NCI-H748 (cell line): ENCODE measurements at regions not wholly inside any gene's neighbourhood (a gene's known extent, or its start where the extent isn't known, plus 50 kb on each side); places are given as distances from the start of the nearest gene placed in this dataset.

ENCODE experiments used
- DNase-seq: peaks from one replicate; lab custom pipeline; 2025; ENCODE audit not compliant: unreplicated experiment; lab: John Stamatoyannopoulos, UW

DNA sequence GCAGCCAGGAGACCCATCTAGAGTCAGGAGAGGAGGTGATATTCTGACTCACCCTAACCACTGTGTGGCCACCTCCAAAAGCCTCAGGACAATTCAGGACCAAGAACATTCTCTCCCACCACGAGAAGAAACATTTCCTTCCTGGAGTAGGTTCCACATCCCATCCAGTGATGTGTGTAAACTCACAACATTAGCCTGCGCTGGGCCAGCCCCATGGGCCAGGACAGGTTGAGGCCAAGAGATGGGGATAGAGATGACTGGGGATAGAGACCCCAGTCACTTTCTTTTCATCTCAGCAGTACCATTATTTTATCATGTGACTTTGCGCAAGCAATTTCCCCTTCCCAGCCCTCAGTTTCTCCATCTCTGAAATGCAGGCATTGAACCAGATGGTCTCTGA, 126.6 kb upstream of the PTPRT start:
- DNase-seq: no peak

DNA sequence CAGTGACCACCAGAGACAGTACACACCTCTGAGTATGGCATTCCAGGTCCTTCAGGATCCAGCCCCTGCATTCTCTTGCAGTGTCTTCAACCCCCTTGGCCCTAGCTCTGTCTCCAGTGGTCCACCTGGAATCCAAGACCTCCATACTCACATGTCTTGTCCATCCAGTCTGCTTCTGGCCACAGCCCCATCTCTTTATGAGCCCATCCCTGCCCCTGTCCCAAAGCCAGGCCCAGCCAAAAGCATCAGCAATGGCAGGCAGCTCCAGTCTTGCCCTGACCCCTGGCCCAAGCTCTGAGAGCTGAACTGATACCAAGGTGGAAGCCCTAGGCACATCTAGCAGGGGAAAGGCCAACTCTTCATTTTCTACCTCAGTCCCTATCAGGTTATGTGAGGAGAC, 119.6 kb upstream of the PTPRT start:
- no peak for DNase-seq

DNA sequence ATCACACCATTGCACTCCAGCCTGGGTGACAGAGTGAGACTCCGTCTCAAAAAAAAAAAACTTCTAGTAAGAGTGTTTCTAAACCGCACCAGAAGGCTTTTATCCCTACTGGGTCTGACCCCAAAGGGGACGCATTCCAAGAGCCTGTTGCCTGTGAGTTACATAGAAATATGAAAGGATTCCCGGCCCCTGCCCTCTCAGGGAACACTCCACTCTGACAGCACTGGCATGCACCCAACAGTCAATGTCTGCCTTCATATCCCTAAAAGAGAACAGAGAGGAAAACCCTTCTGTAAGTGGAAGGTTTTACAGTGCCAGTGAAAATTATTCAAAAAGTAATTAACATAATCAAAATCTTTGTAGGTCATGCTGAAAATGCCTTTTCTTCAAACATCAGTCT, 117.1 kb upstream of the PTPRT start:
- DNase-seq: no peak

DNA sequence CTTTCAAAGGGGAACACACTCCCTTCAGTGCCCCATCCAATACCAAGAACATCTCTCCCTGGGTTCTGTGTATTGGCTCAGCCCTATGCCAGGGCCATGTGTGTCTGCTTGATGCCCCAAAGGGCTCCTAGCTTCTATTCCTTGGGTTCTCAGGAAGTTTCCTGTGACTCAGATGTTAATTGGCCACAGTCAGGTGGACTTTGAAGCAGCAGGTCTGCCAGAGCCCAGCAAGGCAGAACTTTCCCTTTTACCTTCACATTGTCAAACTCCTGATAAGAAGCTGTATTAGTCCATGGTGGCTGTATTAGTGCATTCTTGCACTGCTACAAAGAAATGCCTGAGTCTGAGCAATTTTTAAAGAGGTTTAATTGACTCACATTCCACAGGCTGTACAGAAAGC, 116.0 kb upstream of the PTPRT start:
- no peak for DNase-seq

DNA sequence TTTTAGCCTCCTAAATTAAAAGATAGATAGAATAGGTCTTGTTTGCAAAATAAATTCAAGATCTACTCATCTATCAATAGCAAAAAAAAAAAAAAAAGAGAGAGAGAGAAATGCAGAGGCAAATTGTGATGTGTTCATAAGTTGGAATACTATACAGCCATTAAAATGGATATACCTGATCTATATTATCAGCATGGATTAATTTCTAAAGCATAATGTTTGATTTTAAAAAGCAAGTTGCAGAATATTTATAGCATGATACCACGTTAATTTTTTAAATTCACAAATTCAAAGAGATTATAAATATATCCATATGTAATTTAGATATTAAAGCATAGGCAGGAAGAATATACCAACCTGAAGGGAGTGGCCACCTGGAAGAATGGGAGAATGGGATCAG, 114.9 kb upstream of the PTPRT start:
- no peak for DNase-seq

DNA sequence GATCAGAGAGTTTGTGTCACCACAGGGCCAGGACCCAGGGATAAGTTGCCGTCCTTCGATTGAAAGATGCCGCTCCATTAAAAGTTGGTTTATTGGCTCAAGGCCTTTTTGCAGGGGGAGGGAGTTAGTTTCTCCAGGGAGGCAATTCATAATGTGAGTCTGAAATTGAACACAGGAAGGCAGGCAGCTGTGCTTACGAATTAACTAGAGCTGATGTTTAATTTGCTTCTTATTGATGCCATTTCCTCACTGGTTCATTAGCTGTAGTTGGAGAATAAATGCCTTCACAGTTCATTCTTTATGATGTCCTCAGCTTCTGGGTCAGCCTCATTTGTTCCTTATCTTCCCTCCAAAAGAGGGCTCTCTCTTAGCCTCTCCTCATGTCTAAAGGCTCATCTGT, 113.2 kb upstream of the PTPRT start:
- no peak for DNase-seq

DNA sequence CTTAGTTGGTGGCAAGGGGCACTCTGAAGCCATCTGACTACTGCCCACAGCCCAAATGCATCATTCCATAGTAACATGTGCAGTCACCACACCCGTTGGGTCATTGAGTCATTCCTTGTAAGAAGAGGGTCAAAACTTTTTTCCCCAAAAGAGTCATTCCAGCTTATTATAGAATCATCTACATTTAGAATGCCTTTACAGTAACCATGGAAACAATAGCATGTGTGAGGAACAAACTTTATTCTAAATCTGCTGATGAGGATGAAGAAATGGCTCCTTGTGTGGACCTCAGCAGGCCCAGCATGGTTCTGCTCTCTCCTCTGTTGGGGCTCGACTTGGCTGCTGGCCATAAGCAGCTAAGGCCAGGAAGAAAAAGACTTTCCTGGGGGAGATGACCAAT, 111.2 kb upstream of the PTPRT start:
- no peak for DNase-seq

DNA sequence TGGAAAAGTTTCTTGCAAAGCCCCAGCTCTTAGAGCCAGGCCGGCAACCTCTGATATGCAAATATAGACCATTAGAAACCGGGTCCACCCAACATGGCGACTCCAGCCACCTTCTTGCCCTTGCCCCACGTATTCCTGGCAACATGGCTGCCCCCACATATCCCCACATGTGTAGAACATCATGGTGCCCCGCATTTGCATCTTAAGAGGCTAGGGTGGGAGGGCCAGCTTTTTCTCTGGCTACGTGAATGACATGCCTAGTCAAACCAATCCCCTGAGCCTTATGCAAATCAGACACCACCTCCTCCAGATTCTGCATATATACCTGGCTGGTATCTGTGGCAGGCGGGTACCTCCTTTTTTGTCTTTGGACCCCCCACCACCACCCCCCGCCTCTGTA, 106.1 kb upstream of the PTPRT start:
- no peak for DNase-seq

DNA sequence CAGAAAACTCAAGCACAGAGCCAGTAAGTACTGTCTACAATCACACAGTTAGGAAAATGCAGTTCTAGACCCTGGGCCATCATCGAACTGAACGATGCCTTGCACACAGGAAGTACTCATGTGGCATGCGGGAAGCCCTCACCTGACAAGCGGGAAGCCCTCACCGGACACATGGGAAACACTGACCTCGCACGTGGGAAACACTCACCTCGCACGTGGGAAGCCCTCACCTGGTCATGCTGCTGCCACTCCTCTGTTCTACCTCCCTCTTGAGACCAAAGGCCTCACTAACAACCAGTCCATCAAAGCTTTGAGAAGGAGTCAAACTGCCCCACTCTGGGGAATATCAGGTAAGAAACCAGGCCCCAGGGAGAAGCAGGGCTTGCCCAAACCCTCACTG, 105.6 kb upstream of the PTPRT start:
- DNase-seq: no peak

DNA sequence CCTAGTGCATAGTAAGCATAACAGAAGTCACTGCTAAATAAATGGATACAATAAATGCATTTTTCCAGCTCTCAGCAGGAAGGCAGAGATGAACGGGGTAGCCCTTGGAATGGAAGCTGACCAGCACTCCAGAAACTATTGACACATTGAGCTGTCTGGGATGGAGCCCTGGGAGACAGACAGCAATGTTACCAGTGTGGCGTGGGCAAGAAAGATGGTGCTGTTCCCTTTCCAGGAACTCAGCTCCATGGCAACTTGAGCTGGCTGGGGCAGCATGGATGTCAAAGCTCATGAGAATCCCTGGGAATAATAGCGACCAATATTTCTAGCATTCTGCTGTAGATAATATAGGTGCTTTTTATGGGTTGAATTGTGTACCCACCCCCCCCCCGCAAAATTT, 104.3 kb upstream of the PTPRT start:
- no peak for DNase-seq

DNA sequence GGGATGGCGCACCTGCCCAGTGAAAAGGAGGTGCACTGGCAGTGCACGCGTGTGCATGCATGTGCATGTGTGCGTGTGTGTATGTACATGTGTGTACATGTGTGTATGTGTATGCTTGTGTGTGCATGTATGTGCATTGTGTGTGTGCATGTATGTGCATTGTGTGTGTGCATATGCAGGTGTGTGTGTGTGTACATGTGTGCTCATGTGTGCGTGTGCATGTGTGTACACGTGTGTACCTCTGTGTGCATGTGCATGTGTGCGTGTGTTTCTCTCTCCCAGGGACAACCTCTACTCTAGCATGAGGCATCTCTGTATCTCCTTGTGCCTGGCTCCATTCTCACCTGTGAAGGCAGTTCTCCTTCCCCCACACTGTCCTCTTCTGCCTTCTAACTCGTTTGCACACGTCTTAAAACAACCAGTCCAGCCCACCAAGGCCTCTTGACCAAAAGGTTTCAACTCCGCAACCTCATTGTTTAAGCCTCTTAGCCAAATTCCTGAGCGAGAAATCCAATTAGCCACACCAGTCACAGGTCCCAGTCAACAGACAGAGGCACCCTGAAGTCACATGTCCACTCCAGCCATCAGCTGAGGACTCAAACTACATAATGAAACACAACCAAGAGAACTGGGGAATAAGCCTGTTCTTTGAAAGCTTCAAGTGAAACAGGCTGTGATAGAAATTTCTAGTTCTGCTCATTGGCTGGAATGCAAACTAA, 103.5 kb upstream of the PTPRT start:
- DNase-seq: no peak

DNA sequence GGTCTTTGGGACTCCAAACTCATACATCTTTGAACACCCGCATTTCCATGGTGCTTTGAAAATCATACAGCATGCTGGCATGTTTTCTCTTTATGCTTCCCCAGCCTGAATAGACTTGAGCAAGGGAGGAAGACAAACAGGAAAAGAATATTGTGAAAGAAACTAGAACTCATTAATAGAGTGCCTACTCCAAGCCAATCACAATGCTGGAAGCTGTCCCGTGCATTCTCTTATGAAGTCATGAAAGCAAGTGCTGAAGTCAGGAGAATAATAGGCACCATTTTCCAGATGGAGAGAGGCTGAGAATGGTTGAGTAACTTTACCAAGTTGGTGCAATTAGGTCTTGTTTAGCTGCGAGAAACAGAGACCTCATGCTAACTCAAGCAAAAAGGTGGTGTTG, 102.5 kb upstream of the PTPRT start:
- DNase-seq: no peak

DNA sequence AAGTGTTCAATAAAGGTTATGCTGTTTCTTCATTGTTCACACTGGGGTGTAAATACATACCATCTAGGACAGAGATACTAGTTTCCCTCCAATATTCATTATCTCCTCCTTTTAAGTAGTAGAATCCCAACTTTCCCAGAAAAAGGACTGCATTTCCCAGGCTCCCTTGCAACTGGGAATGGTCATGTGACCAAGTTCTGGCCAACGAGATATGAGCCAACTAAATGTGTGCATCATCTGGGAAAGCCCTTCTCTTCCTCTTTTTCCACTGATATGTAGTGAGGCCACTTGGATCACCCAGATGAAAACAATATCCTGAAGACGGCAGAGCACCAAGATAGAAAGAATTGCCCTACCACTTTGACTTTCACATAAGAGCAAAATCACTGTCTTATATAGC, 97.9 kb upstream of the PTPRT start:
- DNase-seq: no peak

DNA sequence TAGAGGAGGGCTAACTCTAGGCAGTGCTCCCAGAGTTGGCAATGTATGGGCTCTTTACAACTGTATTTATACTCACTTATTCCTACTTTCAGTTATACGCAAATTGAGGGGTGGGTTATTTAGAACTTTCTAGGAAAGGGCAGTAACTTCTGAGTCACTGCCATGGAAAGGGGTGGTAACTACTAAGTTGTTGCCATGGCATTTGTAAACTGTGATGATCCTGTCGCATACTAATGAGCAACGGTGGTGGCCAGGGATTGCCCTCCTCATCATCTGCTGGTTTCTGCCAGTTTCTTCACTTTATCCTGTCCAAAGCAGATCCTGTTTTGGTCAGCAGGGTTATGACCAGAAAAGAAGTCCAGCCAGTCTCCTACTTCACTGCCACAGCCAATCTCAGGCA, 95.5 kb upstream of the PTPRT start:
- no peak for DNase-seq

DNA sequence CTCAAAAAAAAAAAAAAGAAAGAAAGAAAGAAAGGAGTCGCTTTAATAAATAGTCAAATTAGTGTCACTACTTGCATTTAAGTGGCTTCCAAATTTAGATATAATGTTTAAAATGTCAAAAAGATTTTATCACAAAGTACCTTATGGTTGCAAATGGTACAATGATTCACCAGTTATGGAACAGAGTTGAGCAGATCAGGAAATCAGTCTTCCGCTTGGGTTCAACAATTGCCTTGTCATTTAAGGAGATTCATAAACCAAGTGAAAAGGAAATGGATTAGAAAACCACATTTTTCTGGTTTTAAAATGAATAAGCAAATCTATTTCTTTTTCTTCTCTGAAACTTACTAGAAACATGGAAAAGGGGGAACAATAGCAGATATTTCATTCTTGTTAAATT, 94.8 kb upstream of the PTPRT start:
- DNase-seq: no peak

DNA sequence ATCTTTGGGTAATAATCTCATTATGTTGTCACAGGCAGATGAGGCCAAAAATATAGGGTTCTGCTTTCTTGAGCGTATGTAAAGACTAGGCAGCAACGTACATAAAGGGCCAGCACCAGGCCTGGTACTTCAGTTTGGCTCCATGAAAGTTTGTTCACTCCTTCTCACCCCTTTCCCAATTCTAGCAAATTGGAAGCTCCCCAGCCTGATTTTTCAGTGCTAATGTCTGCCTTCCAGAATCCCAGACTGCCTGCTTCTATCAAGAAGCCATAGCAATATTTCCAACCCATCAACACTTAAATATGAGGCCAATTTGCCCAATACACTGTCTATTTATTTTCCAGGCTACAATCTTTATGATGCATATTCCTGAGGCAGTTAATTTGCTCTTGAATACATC, 93.4 kb upstream of the PTPRT start:
- DNase-seq: no peak

DNA sequence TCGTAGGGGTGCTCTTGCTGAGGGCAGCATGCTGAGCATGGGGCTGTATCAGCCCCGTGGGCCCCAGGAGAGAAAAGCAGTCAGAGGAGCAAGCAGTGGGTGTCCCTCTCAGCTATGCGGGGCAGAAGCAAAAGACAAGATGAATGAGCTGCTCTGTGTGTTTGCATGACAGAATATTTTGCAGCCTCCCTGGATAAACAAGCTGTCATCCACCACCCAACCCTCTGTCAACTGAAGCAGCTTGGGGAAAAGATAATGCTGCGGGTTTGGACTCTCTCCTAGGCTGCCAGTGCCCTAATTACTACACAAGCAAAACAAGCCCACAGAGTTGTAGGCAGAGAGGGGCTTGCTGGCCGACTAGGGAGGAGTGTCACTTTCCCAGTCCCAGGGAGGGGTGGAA, 82.3 kb upstream of the PTPRT start:
- no peak for DNase-seq

DNA sequence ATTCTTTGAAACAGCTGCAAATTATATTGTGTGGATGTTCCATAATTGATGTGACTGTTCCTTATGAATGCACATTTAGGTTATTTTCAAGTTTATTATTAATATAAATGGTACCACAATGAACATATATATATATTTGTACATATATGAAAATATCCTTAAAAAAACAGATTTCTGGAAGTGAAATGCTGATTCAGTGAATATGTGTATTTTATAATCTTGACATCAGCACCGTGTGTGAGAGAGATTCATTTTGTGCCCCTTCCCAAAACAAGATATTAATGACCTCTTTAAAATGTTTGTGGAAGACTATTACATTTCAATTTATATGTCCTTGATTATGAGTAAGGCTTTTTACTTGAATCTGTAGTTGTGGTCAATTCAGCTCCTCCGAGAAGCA, 75.7 kb upstream of the PTPRT start:
- DNase-seq: no peak

DNA sequence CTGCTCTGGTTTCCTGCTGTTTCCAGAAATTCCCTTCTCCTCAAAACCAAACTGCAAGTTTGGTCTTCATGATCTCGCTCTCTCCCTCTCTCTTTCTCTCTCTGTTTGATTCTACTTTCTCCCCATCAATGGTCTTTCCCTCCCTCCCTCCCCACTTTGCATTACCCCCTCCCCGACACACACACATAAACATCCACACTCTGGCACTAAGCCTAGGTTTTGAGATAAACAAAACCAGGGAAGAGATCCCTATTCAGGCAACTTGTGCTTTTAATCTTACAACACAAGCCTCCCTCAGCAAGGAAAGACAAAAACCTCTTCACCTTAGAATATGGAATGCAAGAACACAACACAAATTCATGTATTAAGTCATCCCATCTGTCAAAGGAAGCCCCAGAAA, 73.5 kb upstream of the PTPRT start:
- no peak for DNase-seq

DNA sequence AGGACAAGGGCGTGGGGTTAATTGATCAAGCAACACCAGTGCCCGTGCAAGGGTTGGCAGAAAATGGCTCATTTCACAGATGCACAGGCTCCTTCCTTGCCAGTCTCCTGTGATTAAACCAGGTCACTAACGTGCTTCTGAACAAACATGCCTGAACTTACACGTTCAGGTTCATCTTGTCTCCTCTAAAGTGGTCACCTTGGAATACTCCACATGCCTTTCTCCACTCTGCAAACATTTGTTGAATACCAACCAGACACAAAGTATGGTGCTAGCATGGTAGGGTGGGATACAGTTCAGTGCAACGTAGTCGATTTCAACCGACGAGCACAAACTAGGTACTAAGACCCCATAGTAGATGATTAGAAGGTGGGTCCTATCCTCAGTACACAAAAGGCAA, 72.6 kb upstream of the PTPRT start:
- no peak for DNase-seq

DNA sequence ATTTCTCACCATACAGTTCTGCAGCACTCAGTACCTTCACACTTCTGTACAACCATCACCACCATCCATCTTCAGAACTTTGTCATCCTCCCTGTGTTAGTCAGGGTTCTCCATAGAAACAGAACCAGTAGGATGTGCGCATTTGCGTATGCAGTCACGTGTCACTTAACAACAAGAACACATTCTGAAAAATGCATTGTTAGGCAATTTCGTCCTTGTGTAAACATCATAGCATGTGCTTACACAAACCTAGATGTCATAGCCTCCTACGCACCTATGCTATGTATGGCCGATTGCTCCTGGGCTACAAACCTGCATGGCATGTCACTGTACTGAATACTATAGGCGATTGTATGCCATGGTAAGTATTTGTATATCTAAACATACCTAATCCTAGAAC, 66.2 kb upstream of the PTPRT start:
- peak; percentile 26 for DNase-seq

DNA sequence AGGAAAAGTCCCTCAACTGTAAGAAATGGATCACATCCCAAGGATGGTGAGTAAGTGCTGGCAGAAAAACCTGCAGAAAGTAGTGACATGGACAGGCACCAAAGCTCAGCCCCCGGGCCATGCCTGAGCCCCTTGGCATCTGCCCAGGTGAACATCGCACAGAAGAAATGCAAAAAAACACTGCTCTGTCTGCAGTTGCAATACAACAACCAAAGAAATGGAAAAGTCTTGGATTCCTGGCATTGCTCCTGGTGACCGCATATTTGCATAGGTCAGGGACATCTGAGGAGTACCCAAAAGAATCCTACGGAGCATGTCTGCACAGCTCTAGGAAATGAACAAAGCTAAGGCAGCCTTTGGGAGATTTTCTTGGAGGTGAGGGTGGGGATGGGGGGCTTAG, 63.1 kb upstream of the PTPRT start:
- no peak for DNase-seq

DNA sequence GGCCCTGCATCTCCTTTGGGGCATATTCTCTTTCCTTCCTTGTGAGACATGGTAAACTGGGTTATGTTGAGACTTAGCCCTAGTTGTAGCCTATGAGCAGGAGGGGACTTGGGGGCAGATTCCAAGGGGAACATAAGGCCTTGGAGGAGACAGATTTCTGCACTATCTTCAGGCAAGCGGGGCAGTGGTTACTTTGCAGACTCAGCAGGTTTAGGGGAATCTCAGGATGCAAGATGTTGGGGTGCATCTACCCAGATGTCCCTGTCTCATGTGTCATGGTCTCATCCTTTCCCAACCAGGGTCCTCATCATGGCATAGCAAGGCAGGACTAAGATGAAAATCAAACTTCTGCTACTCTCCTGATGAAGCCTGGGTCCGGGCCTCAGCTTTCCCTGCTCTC, 58.6 kb upstream of the PTPRT start:
- DNase-seq: no peak

DNA sequence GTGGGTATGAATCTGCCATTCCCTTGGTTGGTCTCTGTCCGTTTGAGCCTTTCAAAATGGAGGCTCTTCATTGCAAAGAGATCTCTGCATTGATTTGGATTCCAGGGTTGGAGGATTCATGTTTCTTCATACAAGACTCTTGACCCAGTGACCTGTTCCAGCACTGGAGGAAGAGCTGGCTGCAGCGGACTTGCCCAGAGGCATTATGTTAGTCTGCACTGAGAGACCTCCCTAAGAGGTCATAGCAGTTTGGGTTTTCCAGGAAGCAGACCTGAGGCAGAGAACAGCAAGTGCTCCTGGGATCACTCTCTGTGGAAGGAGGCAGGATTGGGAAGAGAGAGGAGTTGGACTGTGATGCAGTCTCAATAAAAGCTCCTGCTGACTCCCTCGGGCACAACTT, 57.7 kb upstream of the PTPRT start:
- no peak for DNase-seq
